ENCODE measurements at regions not wholly inside any gene's neighbourhood (a gene's known extent, or its start where the extent isn't known, plus 50 kb on each side); places are given as distances from the start of the nearest gene placed in this dataset.

DNA sequence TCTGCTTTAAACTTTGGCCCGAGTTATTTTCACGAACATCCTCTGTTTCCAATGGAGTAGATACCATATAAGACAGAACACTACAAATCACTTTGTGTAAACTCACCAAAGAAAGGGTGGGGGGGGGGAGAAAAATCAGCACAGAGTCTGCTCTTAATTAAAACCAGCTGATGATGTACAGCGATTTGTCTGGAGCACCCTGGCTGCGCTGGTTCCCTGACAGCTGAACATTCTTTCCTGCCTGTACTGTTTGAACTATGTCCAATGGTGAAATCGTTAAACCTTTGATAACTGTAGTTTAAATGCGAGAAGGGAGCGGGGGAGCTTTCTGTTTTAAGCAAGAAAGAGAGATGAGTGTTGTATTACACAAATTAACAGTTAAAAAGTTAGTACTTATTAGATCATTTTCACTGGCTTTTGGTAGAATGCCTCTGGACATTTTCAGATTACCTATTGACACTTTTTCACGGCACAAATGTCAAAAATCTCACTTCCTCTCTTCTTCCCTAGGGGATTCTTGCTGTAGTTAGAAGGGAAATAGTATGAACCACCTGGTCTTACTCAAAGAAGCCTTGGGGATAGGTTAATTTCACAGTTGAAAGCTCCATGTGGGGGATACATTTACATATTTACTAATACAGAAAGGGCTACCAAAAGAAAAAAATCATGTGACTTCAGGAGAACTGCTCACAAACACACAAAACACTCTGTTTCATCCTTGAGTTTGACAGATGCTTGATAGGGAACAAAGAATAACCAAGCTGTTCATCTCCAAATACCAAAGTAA, 140.2 kb upstream of the RUNX1 start:
- TF ChIP-seq FOXM1 (IDR thresholded peaks at IDR 0.05; ENCODE audit: borderline replicate concordance, low read depth) (no peak), EP300 (IDR thresholded peaks at IDR 0.05; ENCODE audit: borderline replicate concordance) (no peak), TCF12 (IDR thresholded peaks at IDR 0.05; ENCODE audit: low read depth) (no peak), TAF1 (IDR thresholded peaks at IDR 0.05; ENCODE audit: low read depth) (no peak), YY1 (IDR thresholded peaks at IDR 0.05; ENCODE audit: low read depth) (no peak), RAD21 (IDR thresholded peaks at IDR 0.05; ENCODE audit: low read depth) (no peak), EGR1 (IDR thresholded peaks at IDR 0.05) (no peak), CREB1 (IDR thresholded peaks at IDR 0.05; ENCODE audit: low read depth) (no peak), NFIC (IDR thresholded peaks at IDR 0.05) (no peak), CEBPB (IDR thresholded peaks at IDR 0.05) (no peak), TEAD4 (IDR thresholded peaks at IDR 0.05) (no peak)
- TF ChIP-seq, protein P1, sequence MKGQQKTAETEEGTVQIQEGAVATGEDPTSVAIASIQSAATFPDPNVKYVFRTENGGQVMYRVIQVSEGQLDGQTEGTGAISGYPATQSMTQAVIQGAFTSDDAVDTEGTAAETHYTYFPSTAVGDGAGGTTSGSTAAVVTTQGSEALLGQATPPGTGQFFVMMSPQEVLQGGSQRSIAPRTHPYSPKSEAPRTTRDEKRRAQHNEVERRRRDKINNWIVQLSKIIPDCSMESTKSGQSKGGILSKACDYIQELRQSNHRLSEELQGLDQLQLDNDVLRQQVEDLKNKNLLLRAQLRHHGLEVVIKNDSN (IDR thresholded peaks at IDR 0.05), result no peak
- TF ChIP-seq, protein P2, sequence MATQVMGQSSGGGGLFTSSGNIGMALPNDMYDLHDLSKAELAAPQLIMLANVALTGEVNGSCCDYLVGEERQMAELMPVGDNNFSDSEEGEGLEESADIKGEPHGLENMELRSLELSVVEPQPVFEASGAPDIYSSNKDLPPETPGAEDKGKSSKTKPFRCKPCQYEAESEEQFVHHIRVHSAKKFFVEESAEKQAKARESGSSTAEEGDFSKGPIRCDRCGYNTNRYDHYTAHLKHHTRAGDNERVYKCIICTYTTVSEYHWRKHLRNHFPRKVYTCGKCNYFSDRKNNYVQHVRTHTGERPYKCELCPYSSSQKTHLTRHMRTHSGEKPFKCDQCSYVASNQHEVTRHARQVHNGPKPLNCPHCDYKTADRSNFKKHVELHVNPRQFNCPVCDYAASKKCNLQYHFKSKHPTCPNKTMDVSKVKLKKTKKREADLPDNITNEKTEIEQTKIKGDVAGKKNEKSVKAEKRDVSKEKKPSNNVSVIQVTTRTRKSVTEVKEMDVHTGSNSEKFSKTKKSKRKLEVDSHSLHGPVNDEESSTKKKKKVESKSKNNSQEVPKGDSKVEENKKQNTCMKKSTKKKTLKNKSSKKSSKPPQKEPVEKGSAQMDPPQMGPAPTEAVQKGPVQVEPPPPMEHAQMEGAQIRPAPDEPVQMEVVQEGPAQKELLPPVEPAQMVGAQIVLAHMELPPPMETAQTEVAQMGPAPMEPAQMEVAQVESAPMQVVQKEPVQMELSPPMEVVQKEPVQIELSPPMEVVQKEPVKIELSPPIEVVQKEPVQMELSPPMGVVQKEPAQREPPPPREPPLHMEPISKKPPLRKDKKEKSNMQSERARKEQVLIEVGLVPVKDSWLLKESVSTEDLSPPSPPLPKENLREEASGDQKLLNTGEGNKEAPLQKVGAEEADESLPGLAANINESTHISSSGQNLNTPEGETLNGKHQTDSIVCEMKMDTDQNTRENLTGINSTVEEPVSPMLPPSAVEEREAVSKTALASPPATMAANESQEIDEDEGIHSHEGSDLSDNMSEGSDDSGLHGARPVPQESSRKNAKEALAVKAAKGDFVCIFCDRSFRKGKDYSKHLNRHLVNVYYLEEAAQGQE (IDR thresholded peaks at IDR 0.05; ENCODE audit: low read depth), result no peak
- TF ChIP-seq, protein P3, sequence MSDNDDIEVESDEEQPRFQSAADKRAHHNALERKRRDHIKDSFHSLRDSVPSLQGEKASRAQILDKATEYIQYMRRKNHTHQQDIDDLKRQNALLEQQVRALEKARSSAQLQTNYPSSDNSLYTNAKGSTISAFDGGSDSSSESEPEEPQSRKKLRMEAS (IDR thresholded peaks at IDR 0.05), result no peak

Measured in Ishikawa (cell line).